AG09319 (cell line): ENCODE measurements at regions not wholly inside any gene's neighbourhood (a gene's known extent, or its start where the extent isn't known, plus 50 kb on each side); places are given as distances from the start of the nearest gene placed in this dataset.
"Not testable (repeated sequence)": the region's sequence is repeated elsewhere in the genome, so short reads cannot be mapped to it uniquely, and the experiment has no call there.

Experiments
- DNase-seq: peaks from one replicate; pipeline ENCODE4 v3.0.0-alpha.2; 2010; ENCODE audit warnings: low read depth; ENCODE audit errors: extremely low read depth
- CTCF ChIP-seq: IDR thresholded peaks from 2 replicates; pipeline ENCODE4 v1.5.1; 2011; ENCODE audit warnings: low read depth, mild to moderate bottlenecking, inconsistent platforms, low read length, moderate library complexity

- no peak for TF ChIP-seq CTCF
- no peak for DNase-seq
Measured at GRCh38 chr18:44568986-44569385, 111.7 kb upstream of the SETBP1 start.

- no peak for TF ChIP-seq CTCF
- DNase-seq: no peak
Measured at GRCh38 chr18:44569391-44570055, 111.2 kb upstream of the SETBP1 start.

- DNase-seq: no peak
- peak; percentile 39 for TF ChIP-seq CTCF
Measured at GRCh38 chr18:44579028-44579702, 101.5 kb upstream of the SETBP1 start.

- DNase-seq: no peak
- TF ChIP-seq CTCF: no peak
Measured at GRCh38 chr18:44579745-44580144, 100.9 kb upstream of the SETBP1 start.

GRCh38 chr18:44580159-44580558 lies 100.5 kb upstream of the SETBP1 start:
- no peak for TF ChIP-seq CTCF
- no peak for DNase-seq

- DNase-seq: not testable (repeated sequence)
Measured at GRCh38 chr18:44580782-44581181, 99.9 kb upstream of the SETBP1 start.

GRCh38 chr18:44582456-44582855 lies 98.2 kb upstream of the SETBP1 start:
- DNase-seq: no peak
- no peak for TF ChIP-seq CTCF

GRCh38 chr18:44584900-44585299 lies 95.8 kb upstream of the SETBP1 start:
- DNase-seq: no peak
- TF ChIP-seq CTCF: no peak
